KG1 (cell line): ENCODE measurements at regions not wholly inside any gene's neighbourhood (a gene's known extent, or its start where the extent isn't known, plus 50 kb on each side); places are given as distances from the start of the nearest gene placed in this dataset.
"Not testable (repeated sequence)": the region's sequence is repeated elsewhere in the genome, so short reads cannot be mapped to it uniquely, and the experiment has no call there.

Experiments used
- DNase-seq: peaks from one replicate; lab custom pipeline; 2025; lab: John Stamatoyannopoulos, UW

DNA sequence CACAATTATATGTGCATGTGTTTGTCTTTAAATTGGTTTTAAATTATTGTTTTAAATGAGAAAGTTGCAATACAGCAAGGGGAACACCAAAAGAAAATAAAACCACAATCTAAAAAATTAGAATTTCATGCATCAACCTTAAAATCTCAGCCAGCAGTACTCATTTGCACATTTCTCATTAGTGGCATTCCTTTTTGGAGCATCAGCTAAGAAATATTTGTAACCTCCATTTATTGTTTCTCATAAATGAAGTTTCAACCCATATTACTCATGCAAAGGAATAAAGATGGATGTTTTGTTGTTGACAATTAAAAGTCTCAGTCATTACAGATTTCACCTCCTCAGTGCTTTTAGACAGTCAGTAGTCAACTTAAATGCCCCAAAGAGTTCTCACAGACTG lies 160.1 kb downstream of the TBX15 start:
- DNase-seq = no peak

DNA sequence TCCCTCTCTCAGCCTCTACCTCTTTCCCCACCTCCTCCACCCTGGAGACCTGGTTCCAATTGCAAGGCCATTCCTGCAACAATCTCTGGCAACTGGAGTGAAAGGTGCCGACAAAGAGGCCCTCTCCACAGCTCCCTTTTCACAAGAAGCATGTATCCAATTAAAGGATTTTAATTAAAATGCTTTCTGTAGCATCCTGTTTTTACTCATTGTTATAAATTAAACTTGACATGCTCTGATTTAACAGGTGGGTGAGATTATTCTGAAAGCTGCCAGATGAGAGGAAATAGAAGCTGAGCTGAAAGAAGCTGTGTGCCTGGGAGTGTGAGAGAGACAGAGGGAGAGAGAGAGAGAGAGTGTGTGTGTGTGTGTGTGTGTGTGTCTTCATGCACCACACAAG lies 160.5 kb downstream of the TBX15 start:
- DNase-seq = no peak

DNA sequence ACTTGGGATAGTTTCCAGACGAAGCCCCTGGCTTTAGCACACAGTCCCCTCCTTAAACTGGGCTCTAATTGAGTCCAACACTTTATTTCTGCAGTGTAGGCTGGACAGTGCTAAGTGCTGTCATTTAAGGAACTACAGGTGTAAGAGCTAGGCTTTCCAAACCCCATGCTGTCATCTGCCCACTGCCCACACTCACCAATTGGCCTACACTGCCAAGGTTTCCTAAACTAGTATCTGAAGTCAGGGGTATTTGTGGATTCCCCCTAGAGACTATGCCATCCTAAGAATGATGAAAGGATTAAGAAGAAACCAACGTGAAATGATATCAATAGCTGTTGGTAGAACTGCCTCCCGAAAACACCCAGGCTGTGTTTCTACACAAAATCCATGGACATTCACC lies 160.9 kb downstream of the TBX15 start:
- no peak for DNase-seq

DNA sequence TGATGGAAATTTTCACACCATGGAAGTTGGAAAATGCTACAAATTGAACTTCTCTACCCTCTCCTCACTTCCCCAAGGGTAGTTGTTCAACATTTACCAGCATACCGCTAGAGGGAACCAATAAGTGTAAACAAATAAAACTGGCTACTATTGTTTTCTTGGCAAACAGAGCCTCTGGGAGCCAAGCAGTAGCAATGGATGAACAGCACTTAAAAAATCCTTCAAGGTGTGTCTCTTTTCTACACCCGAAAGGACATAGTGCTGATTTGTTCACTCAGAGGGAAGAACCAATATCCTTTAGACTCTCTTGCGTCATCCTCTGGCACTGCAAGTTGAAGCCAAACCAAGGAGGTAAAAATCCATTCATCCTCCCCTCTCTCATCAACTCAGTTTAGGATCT lies 161.5 kb downstream of the TBX15 start:
- no peak for DNase-seq

DNA sequence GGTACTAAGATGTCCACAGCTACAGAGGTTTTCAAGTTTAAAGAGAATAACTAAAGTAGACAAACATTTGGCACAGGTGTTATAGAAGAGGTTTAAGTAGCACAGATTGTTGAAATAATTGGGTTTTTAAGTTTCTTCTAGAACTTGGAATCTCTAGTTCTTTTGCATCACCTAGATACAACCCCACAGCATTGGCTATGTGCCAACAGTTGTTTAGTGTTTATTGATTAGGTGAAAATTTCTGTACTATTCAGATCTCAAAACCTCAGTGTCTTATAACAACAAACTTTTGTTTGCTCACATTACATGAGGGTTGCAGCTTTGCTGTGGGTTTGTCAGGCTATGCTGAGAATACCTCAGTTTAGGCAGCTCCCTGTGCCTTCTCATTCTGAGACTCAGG lies 162.5 kb downstream of the TBX15 start:
- no peak for DNase-seq

DNA sequence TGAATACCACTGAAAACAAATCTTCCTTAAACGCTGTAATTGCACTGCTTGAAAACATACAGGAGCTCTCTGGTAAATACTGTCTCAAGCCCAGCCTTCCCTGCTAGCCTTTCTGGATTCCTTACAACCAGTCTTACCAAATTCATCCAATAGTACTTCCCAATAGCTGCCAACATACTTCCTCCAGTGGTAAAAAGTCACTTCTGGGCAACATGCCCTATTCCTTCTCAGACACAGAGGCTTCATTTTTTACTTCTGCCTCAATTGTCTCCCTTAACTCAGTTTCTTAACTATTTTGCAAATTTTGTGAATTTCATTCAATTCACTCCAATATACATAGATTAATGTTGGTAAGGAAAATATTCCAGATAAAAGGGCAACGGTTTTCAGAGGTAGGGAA lies 166.3 kb downstream of the TBX15 start:
- DNase-seq = no peak

DNA sequence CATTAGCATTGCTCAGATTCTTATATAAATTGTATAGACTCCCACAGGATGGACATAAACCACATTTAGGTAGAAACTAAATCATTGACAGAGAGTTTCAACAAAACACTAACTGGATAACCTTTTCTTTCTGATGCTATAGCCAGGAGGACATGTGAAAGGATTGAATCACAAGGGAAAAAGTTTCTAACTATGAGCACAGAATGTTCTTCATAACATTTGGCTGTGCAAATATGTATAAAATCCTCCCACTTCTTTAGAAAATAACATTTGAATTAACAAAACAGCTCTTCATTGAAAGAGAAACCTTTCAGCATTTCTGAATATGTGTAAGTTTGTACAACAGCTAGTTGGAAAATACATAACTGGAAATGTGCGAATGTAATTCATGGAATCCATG lies 167.3 kb downstream of the TBX15 start:
- no peak for DNase-seq

DNA sequence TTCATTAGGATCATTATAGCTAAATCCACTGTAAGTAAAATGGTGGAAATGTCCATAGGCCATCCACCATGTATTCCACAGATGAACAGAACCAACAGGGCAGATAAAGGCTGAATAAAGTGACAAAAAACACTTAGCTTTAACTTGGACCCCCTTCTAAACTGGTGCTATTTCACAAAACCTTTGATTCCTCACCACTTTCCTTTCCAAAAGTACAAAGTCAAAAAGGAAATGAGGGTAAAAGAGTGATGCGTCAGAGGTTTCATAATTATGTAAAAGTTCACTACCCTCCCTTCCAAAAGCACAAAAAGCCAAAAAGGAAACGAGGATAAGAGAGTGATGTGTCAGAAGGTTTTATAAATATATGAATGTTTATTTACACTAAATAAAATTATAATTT lies 172.2 kb downstream of the TBX15 start:
- DNase-seq = no peak

DNA sequence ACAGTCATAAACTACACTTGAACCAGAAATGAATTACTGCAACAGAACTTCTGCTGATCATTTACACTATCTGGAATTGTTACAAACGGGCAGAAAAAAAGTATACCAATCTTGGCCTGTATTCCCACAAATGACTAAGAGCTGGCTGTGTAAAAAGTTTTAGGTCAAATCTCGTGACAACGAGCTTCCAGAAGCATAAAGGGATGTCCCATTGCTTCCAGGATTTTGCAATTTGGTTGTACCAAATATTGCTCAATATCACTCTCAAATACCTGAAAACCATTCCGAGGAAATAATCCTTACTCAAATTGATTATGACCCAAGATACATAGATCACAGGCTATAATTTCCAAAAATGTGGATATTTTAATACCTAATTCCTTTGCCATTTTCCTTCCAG lies 175.6 kb downstream of the TBX15 start:
- no peak for DNase-seq

DNA sequence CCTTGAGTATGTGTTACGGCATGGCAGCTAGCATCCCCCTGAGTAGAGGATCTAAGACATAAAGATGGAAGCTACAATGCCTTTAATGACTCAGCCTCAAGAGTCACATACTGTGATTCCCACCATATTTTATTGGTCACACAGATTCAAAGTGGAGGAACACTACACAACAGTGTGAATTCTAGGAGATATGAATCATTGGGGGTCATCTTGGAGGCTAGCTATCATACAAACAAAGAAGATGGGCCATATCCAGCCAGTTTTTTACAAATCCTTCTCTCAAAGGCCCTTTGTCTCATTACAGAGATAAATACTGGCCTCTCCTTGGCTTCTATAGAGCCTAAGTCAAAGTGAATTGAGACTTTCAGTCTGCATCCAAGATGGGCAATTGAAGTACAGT lies 177.0 kb downstream of the TBX15 start:
- no peak for DNase-seq

DNA sequence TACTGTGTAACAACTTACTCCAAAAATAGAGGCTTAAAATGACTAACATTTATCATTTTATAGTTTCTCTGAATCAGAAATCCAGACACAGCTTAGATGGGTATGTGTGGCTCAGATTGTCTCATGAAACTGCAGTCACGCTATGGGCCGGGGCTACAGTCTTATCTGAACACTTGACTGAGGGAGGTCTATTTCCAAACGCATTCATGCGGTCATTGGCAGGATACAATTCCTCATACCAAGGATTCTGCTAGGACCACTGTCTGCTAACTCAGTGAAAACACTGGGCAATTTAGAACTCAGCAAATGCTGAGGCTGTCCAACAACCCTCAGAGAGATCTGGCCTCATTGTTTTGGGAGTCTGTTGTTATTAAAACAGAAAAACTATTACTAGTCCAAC lies 178.6 kb downstream of the TBX15 start:
- no peak for DNase-seq

DNA sequence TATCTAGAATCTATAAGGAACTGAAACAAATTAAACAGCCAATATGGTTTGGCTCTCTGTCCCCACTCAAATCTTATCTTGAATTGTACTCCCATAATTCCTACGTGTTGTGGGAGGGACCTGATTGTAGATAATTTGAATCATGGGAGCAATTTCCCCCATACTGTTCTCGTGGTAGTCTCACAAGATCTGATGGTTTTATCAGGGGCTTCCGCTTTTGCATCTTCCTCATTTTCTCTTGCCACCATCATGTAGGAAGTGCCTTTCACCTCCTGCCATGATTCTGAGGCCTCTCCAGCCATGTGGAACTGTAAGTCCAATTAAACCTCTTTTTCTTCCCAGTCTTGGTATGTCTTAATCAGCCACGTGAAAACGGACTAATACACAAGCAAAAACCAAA lies 185.0 kb downstream of the TBX15 start:
- DNase-seq = not testable (repeated sequence)

DNA sequence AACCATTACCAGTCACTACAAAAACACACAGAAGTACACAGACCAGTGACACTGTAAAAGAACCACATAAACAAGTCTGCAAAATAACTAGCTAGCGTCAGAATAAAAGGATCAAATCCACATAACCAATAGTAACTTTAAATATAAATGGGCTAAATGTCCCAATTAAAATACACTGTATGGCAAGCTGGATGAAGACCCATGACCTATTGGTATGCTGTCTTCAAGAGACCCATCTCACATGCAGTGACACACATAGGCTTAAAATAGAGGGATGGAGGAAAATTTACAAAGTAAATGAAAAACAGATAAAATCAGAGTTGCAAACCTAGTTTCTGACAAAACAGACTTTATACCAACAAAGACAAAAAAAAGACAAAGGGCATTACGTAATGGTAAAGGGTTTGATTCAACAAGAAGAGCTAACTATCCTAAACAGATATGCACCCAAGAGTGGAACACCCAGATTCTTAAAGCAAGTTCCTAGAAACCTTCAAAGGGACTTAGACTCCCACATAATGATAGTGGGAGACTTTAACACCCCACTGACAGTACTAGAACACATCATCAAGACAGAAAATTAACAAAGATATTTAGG lies 196.9 kb downstream of the TBX15 start:
- no peak for DNase-seq

DNA sequence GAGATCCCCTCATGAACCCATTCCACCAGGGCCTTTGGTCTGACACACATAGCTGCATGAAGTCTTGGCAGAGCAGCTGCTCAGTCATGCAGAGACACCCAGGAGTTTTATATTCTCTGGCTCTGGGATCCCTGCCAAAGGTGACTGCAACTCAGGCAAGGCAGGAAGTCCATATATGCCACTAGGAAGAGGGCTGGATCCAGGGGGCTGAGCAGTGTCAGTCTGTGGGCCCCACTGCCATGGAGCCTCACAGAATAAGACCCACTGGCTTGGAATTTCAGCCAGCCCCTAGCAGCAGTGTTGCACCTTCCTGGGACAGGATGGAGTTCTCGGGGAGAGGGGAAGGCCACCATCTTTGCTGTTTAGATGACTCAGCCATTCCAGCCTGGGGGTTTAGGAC lies 199.7 kb downstream of the TBX15 start:
- DNase-seq = no peak

DNA sequence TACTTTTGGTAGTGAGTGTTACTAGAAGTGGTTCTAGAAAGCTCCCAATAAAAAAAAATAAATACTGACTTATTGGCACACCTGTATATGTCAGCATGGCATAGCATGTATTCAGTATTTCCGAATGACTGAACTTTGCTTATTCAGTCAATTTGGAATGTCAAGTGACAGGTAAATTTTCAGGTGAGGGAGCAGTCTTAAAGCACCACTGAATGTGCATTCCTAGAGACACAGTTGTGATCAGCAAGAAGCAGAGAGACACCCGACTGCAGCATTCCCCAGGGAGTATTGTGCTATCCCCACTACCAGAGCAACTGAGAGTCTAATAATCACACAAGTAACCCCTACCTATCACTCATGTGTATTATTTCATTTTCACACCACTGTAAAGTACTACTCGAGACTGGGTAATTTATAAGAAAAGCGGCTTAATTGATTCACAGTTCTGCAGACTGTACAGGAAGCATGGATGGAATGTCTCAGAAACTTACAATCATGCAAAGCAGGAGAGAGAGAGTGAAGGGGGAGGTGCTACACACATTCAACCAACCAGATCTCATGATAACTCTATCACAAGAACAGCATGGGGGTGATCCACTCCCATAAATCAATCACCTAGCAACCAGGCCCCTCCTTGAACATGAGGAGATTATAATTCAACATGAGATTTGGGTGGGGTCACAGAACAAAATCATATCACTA lies 201.5 kb downstream of the TBX15 start:
- no peak for DNase-seq

DNA sequence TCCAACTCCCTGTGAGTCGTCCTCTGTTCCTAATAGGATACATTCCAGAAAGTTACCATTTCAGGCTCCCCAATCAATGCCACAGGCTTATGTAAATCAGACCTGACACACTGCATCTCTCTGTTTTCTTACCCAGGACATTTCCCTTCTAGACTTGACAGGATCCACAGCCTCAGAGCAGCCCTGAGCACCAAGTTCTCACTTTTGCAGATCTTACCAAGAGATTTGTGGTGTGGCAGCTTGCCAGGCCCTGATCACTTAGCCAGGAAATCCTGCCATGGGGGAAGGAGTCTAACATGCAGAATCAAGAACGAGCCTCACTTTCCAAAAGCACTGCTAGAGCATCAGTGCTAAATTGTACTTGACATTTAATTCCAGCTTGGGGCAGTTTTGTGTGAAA lies 202.9 kb downstream of the TBX15 start:
- DNase-seq = peak; percentile 17

DNA sequence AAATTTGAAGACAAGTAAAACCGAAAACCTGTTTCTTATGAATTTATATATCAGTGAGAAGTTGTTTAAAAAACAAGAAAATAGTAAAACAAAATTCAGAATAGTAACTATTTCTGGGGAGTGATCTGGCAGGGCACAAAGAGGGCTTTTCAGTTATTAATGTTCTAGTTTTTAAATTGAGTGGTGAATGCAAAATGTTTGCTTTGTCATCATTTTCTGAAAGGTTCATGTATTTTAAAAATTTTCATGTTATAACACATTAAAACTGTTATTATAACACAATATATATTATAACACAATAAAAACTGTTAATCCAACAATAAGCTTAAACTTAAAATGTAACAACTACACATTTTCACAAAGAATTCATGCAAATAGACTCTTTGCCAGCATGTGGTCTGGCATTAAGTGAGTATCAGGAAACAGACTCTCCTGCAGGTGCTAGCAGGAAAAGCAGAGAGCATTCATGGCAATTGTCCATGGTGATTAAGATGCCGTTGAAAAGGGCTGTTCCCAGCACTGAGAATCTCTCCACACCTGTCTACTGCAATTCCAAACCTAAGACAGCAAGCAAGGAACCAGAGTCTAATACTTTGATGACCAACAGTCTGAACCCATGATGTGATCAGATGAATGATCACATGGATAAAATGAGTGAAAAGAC lies 204.9 kb downstream of the TBX15 start:
- no peak for DNase-seq

DNA sequence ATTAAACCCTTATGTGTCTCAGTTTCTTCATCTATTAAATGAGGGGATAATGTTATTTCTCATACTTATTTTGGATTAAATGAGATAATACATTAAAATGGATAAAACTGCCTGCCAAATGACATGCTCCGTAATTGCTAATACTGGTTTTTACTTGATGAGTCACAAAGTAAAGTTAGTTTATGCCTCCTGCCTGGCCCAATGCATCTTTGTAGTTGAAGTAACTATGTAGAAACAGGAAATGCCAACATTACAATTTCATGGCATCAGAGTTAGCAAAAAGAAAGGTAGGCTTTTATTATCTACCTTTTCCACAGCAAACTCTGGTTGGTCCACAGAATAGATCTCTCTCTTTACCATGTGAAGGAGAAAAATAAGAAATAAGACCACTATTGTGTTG lies 214.5 kb downstream of the TBX15 start:
- no peak for DNase-seq

DNA sequence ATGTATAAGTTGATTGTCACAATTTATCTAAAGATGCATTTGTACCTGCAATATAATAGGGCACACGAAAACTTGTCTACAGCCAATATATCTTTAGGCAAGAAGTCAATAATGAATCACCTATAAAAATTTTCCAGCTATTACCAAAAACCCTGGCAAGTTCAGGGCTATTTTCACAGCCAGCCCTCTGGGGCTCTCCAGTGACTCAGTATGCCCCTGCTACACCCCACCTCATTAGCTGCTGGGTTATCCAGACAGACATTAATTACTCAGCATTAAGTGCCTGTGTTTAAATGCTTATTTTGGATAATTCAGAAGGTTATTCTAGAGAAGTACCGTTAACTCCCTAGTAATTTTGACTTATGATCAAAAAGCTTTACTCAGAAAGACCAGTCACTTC lies 220.2 kb downstream of the TBX15 start:
- DNase-seq = no peak

DNA sequence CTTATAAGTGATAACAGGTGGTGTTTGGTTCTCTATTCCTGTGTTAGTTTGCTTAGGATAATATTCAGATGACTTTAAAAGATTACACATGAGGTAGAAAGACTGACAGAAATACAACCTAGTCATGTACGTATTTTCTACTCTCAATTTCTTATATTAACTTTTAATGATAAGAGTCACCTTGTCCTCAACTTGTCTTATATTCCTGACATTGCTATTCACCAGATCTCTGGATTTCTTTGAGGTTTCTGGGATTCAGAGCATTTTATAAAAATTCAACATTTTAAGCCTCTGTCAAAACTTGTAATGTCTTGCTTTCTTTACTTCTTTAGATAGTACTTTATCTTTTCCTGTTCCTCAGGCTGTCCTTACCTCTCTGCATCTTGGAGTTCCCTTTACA lies 234.2 kb downstream of the TBX15 start:
- DNase-seq = no peak

DNA sequence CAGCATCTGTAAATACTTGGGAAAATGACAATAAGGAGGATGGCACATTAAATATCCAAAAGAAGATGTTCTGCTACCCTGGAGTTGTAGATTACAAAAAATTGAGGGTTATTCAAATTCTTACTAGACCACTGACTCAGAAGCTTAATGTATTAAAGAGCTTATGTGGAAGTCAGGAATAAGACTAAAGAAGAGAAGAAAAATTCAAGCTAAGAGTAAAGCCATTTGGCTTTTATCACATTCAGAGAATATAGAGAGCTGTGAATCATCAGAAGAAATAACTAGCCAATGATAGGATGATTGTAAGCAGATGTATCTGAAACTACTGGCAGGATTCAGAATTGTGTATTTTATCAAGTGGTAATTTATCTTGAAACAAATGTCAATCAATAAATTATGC lies 237.0 kb downstream of the TBX15 start:
- DNase-seq = no peak

DNA sequence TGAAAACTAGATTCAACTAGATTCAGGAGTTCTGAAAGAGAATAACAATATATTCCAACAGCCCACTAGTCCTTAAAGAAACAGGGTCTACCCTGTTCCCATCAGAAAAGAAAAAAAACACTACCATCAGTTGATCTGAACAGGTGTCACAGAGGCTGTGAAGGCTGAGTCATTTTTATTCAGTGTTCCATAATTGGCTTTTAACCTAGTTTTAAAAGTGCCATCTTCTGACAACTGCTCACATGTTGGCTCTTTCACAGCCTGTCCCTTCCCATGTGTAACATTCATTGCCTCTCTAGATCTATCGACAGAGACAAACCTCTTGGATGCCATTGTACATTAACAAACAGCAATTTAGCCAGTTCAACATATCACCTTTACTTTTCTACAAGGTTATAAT lies 243.7 kb downstream of the TBX15 start:
- DNase-seq = no peak

DNA sequence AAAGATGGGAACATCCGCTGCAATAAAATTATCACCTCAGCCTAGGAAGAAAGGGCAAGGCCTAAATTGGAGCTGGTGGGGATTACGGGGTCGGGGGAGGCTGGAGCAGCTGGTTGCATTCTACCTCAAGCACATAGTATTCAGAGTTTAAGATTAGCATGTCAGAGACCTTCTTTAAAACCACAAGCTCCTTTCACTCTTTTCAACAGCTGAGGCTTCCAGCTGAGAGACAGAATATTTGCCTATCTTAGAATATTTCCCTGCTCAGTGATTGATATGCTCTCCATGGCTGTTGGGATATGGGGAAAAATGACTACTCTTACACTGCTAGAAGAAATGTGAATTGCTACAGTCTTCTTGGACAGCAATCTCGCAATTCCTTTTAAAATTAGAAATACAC lies 248.6 kb downstream of the TBX15 start:
- no peak for DNase-seq

DNA sequence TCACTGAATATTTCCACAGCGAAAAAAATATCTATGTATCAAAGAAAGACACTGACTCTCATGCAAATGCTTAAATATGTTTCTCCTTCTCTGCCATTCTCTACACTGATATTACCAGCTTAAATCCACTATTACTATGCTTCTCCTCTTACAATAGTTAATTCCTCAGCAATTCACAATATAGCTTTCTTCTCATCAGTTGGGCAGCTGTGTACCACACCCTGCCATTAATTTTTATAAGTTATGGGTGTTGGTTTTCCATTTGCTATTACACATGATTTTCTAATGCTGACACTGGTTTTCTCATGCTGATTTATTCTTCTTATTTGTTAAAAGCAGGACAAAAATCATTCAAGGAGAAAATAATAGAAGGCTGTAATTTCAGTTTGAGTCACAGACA lies 251.8 kb downstream of the TBX15 start:
- no peak for DNase-seq
